CD4-positive, alpha-beta T cell treated with Interleukin-15 for 4 hours (primary cell): ENCODE measurements at regions not wholly inside any gene's neighbourhood (a gene's known extent, or its start where the extent isn't known, plus 50 kb on each side); places are given as distances from the start of the nearest gene placed in this dataset.

Experiments used
- DNase-seq: peaks from one replicate; pipeline ENCODE4 v3.0.0-alpha.2; 2020; ENCODE audit warnings: low spot score

DNA sequence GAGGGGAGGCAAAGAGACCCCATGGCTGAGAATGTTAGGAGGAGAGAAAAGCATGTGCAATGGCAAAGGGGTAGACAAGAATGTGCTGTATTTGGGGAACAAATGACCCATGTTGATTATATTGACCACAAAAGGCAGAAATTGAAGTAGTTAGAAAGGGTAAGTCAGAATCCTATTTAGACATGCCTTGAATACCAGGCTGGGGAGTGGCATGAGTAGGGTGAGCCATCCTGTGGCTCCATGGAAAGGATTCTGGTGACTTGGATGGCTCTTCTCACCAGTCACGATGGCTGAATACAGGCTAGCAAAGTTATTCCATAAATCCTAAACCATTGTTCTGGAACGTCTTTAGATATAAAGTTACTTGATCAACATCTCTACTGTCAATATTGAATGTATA, 73.4 kb upstream of the MEF2C start:
- no peak for DNase-seq

DNA sequence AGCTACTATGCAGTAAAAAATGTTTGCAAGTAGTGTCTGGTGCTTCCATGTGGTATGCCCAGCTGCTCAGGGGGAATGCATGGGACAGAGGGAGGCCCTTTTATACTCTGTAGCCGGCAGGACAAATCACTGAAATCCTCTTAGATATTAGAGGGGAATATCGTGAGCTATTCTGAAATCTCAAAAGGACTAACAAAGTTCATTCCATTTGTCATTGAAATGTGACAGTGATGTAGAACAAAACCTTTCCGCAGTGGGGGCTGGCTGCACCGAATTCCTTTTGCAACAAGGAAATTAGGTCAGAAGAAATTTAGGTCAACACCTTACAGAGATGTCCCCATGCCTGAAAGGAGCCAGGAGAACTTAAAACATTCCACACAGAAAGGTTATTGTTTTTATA, 72.4 kb upstream of the MEF2C start:
- no peak for DNase-seq

DNA sequence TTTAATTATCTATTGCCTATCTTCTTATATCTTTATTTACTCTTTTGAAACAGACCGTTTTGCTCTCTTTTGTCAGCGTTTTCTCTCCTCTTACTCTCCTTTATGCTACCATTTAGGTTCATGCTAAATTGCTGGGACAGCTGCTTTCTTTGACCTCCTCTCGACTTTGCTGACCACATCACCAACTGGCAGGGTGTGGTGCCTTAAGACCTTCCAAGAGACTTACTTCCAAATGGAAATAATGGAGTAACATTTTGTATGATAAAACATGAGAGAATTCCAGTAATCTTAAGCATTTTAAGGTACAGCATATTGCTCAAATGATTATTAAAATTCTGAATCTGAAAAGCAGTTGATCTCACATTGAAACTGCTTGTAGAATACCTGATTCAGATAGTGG, 71.5 kb upstream of the MEF2C start:
- DNase-seq, result no peak

DNA sequence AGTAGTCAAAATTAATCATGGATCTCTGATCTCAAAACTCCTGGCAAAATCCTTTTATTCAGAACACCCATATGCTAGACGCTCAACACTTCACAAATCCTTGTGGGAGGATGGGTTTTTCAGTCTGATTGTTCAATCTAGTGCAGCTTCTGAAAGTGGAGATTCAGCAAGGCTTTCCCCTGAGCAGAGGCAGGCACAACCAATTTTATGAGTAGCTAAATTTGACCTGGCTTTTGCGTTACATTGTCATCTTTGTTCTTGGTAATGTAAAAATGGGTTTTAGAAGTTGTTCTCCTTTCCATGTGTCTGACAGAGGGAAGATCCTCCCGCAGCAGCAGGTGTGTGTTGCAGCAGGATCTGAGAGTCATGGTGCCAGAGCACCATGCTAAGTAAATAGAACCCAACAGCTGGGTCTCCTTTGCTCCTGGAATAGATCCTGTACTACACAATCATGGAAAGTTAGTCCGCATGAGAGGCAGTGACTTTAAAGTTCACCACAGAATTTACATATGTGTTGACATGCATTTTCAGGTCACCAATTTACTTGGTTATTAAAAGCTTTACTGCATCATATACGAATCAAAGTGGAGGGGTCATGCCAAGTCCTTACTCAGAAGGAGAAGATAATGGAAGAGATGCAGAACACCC, 70.1 kb upstream of the MEF2C start:
- DNase-seq, result no peak

DNA sequence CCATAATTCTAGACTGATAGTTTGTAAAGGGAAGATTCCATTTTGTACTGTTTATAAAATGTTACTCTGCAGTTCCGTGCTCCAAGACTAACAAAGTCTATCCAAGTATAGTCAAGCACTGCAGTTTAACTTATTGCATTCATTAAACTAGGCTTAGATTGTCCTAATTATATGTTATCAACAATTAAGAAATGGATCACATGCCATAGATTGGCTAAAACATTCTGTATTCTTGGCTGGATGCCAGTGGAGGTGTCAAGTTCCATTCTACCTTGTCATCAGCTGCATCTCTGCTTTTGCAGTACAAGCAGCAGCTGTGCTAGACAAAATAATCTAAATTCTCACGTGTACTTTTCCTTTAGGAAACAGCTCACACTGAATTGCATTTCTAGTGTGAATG, 69.4 kb upstream of the MEF2C start:
- no peak for DNase-seq

DNA sequence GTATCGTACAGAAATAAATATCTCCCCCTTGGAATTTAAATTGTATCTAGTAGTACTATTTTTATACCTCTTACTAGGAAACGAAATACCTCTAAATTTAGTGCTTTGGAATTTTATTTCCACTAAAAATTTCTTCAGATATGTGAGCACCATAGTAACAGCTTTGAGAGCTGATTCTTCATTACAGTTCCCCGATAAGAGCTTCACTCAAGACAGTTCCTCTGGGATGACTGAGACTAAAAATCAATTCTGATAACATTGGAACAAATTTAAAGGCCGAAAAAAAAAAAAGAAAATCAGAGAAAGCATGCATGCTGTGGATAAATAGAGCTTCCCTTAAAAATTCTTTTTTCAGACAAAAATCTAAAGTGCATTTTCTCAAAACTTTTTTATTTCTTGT, 68.5 kb upstream of the MEF2C start:
- DNase-seq, result no peak

DNA sequence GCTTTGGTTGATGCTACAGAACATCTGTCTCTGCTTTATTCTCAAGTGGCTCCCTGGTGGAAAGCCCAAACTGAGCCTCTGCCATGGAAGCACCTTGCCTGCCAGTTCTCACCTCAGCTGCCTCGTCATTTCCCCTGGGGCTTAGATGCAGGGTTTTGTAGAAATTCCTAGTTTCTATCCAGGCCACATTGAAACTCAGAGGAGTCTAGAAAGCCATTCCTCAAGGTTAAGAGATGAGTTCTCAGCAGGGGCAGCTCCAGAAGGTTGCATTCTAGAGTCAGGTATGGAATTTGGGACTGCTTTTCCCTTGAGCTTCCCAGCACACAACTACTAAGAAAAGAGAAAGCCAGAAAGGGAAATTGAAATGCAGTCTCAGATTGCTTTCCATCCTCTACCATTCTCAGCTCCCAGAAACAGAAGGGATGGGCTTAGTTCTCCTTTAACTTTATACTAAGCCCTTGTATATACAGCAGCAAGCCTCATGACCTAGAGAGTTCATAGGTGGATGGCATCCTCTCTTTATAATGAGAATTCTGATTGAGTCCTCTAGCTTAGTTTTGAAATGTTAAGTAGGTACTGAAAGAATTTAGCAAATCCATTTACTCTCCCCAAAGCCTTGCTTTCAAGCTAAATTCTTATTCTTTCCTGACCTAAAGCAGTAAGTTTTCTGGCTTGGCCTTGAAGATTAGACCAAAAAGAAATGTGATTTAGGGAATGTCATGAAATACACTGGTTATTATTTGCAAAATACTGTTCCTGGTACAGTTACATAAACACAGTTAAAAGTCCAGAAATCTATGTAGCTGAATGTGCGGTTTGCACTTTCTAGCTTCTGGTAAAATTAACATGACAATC, 66.0 kb upstream of the MEF2C start:
- DNase-seq, result no peak

DNA sequence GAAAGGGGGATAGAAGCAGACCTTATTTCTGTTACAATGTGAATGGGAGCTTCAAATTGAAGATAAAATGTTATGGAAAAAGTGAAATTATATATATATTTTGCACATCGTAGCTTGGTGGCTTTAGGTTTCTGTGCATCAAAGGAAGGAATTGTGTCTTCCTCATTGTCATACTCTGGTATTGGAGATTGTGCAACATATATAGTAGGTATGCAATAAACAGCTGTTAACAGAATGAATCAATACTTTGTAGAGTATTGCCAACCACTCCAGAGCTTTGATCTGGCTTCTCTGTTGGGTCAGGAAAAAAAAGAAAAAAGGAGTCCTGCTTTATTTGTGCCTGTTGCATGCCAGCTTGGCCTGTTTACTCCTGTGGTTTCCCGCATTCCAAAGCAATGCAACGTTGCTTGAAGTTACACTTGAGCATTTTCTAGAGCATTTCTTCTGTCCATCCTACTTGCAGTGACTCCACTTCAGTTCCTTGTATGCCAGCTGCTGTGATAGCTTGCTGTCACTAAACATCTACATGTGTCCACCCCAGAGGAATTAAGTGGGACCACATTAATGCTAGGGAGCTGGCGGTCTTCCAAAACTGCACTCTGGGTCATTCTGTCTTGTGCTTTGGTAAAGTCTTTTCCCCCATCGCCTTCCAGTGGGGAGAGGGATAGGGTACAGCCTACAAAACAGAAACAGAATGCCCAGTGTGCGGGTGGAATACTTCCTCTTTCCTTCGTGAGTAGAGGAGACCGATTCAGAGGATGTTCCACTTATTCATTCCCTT, 62.0 kb upstream of the MEF2C start:
- DNase-seq, result no peak

DNA sequence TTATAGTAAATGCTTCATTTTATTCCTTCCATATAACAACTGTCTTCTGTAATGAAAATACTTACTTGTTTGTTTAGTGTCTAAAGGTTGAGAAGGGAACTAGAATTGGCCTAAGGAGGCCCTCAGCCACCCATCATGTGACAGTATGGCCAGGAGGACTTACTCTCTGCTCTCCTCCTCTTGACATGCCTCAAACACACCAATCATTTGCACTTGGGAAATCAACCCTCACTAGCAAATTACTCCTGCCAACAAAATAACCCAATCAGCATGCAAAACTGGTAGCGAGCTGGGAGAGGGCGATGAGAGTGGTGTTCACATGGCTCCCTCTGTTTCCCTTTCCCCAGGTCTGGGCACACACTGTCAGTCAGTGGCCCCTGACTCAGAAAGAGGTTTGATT, 58.6 kb upstream of the MEF2C start:
- DNase-seq, result no peak

DNA sequence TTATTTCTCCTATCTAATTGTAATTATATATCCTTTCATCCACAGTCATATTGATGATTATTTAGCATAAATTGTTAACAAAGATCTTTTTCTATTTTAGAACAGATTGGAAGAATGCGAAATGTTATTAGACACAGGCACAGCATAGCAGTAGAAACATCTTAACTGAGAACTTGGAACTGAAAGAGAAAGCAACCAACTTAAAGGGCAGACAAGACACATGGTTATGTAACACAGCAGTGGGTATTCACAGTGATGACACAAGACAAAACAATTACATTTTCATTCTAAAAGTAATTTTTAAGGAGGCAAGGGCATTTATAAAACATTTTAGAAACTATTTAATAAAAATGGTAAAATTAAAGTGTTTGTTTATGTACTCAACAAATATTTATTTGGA, 57.7 kb upstream of the MEF2C start:
- DNase-seq, result no peak

DNA sequence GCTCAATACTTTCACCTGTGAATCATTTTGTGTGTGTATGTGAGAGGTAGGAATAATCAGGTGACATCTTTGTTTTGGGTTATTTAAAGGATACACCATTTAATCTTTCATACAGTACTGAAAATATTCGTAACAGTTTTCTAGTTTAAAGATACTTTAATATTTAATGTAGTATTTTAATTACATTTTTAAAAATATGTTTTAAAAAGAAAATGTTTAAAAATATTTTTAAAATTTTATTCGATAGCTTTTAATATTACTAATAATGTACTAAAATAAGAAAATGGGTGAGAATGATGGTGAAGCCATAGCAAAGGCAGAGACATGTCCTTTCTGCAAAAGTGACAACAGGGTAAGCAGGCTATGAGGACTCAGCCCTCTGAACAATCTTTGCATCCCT, 56.3 kb upstream of the MEF2C start:
- no peak for DNase-seq

DNA sequence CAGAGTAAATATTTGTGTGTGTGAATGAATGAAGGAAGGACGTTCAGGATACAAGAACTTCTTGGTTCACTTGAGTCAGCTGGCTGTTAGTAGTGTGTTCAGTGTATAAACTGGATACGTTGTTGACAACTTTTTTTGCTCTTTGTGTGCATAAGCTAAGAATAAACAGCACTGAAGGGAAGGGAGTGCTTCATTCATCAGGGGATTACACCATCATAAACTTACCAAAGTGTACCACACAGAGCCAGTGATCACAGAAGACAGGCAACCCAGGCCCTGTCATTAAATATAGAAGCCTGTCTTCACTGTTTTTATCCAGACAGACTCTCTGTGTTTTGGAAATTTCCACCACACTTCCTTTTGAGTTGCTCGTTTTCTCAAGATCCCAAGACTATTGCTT, 55.5 kb upstream of the MEF2C start:
- no peak for DNase-seq

DNA sequence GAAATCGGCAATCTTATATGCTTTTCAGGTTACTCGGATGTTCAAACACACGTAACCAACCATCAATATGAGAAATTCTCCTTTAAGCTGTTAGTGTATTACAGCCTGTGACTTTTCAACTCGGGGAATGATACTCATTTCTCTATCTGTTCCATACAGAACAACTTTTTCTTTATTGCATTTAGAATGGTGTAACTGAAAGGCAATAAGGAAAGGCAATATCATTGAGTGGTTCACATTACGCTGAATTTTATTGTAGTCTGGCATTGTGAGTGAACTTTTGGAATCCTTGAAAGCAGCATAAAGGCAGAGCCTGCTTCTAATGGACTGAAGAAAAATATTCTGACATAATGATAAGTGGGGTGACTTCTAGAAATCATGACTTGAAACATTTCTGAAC, 54.4 kb upstream of the MEF2C start:
- no peak for DNase-seq

DNA sequence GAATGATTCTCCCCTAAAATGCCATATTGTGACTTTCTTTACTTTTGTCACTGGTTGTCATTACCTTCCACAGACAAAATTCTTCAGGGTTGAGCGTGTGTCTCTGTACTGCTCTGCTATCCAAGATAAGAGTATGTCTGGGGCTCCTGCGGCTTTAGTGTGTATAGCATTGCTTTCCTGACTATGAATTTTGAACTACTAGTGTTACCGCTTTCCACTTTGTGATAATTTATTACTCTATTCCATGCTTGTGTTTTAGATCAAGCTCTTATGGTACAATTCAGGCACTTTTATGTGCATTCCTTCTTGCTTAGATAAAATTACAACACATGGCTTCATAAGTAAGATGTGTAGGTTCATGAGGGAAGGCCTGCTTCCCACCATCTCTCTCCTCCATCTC, 51.5 kb upstream of the MEF2C start:
- DNase-seq, result no peak
